Astrocyte (in vitro differentiated cells and primary cell): ENCODE measurements at regions not wholly inside any gene's neighbourhood (a gene's known extent, or its start where the extent isn't known, plus 50 kb on each side); places are given as distances from the start of the nearest gene placed in this dataset.

Experiments used
- CTCF ChIP-seq: IDR thresholded peaks from 2 replicates; pipeline ENCODE4 v1.5.1; 2011; ENCODE audit warnings: low read depth, mild to moderate bottlenecking, inconsistent platforms, low read length, moderate library complexity; ENCODE audit not compliant: insufficient read depth
- EZH2 ChIP-seq: IDR thresholded peaks from 2 replicates; pipeline ENCODE4 v1.6.1; 2012; ENCODE audit warnings: mild to moderate bottlenecking, low read length, inconsistent platforms; ENCODE audit not compliant: insufficient read depth

DNA sequence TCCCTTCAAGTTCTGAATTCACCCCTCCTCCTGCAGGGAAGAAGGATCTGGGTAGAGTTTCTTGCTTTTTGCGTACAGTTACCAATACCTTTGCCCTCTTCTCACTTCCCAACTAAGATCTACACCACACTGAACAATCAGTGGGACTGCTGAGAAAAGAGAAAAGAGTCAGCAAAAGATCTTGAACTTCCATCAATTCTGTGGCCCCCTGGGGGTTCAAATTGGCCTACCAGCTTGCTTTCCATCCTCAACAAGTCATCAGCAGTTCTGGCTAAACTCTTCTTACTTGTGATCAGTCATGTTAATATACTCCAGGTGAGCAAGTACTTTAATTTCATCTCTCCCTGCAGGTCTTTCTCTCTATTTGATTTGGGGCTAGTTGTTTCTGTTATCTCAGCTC lies 739.3 kb upstream of the LRRTM4 start:
- TF ChIP-seq CTCF, result no peak
- TF ChIP-seq EZH2, result no peak
